ENCODE measurements at regions not wholly inside any gene's neighbourhood (a gene's known extent, or its start where the extent isn't known, plus 50 kb on each side); places are given as distances from the start of the nearest gene placed in this dataset.
"Not testable (repeated sequence)": the region's sequence is repeated elsewhere in the genome, so short reads cannot be mapped to it uniquely, and the experiment has no call there.

DNA sequence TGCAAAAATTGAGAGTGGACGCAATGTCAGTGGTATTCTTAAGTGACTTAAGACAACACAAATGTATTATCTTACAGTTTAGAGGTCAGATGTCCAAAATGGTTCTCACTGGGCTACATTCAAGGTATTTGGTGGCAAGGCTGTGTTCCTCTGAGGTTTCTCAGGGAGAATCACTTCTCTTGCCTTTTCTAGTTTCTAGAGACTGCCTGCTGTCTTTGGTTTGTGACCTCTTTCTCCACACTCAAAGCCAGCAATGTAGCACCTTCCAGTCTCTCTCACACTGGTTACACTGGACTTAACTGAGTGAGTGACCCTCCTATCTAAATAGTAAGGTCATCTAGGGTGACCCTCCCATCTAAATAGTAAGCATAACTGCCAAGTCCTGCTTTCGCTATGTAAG is 613.2 kb upstream of the COBL start:
- CTCF ChIA-PET = no interaction called here
- POLR2A ChIA-PET = no interaction called here
- no peak for DNase-seq (ENCODE audit: extremely low spot score)
- TF ChIP-seq, protein P1, sequence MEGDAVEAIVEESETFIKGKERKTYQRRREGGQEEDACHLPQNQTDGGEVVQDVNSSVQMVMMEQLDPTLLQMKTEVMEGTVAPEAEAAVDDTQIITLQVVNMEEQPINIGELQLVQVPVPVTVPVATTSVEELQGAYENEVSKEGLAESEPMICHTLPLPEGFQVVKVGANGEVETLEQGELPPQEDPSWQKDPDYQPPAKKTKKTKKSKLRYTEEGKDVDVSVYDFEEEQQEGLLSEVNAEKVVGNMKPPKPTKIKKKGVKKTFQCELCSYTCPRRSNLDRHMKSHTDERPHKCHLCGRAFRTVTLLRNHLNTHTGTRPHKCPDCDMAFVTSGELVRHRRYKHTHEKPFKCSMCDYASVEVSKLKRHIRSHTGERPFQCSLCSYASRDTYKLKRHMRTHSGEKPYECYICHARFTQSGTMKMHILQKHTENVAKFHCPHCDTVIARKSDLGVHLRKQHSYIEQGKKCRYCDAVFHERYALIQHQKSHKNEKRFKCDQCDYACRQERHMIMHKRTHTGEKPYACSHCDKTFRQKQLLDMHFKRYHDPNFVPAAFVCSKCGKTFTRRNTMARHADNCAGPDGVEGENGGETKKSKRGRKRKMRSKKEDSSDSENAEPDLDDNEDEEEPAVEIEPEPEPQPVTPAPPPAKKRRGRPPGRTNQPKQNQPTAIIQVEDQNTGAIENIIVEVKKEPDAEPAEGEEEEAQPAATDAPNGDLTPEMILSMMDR (IDR thresholded peaks at IDR 0.05; ENCODE audit: control extremely low read depth, extremely low read depth, low read depth, missing control alignments) = no peak

DNA sequence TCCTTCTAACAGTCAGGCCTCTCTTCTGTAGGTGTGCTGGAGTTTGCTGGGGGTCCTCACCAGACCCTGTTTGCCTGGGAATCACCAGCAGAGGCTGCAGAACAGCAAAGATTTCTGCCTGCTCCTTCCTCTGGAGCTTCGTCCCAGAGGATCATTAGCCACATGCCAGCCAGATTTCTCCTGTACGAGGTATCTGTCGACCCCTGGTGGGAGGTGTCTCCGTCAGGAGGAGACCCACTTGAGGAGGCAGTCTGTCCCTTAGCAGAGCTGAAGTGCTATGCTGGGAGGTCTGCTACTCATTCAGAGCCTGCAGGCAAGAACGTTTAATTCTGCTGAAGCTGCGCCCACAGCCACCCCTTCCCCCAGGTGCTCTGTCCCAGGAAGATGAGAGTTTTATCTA is 611.1 kb upstream of the COBL start:
- no peak for DNase-seq (ENCODE audit: extremely low spot score)
- ChIA-PET POLR2A (no interaction called here), CTCF (no interaction called here)

DNA sequence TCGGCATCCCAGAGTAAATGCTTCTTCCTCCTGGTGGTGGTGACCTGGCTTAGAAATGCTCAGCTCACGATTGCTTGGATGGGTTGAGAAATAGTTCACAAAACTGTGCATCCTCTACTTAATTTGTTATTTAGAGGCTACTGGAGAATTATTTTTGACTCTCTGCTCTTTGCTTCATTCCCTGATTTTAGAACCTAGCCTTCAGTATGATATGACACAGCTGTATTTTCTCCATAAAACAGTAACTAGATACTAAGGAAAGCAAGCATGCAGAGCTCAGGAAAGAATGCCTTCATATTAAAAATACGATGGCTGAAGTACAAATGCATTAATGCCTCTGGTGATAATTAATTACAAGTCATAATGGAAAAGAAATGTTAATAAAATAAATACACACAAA is 602.0 kb upstream of the COBL start:
- TF ChIP-seq, protein P1 (IDR thresholded peaks at IDR 0.05; ENCODE audit: control extremely low read depth, extremely low read depth, low read depth, missing control alignments) = no peak
- ChIA-PET POLR2A (no interaction called here), CTCF (no interaction called here)
- DNase-seq (ENCODE audit: extremely low spot score) = no peak

More for the DNA sequence above, 611.1 kb upstream of the COBL start:
- TF ChIP-seq, protein P1 (IDR thresholded peaks at IDR 0.05; ENCODE audit: control extremely low read depth, extremely low read depth, low read depth, missing control alignments) = no peak

DNA sequence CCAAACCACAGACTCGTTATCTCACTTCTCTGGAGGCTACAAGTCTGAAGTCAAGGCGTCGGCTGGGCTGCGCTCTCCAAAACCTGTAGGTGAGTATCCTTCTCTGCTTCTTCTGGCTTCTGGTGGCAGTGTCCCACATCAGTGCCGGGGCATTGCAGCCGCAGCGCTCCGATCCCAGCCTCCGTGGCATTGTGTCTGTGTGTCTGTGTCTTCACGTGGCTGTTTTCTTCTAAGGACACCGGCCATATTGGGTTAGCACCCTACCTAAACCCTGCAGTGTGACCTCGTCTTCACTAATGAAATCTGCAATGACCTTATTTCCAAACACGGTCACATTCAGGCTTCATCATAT is 584.9 kb upstream of the COBL start:
- no peak for DNase-seq (ENCODE audit: extremely low spot score)
- POLR2A ChIA-PET = no interaction called here
- CTCF ChIA-PET = no interaction called here
- TF ChIP-seq, protein P1 (IDR thresholded peaks at IDR 0.05; ENCODE audit: control extremely low read depth, extremely low read depth, low read depth, missing control alignments) = no peak

DNA sequence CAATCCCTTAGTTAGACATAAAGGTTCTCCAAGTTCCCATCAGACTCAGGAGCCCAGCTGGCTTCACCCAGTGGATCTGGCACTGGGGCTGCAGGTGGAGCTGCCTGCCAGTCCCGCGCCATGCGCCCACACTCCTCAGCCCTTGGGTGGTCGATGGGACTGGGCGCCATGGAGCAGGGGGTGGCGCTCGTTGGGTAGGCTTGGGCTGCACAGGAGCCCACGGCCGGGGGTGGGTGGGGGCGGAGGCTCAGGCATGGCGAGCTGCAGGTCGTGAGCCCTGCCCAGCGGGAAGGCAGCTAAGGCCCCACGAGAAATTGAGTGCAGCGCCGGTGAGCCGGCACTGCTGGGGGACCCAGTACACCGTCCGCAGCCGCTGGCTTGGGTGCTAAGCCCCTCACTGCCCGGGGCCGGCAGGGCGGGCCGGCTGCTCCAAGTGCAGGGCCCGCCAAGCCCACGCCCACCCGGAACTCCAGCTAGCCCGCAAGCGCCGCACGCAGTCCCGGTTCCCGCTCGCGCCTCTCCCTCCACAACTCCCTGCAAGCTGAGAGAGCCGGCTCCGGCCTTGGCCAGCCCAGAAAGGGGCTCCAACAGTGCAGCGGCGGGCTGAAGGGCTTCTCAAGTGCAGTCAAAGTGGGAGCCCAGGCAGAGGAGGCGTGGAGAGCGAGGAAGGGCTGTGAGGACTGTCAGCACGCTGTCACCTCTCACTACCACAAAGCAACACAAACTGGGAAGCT is 584.3 kb upstream of the COBL start:
- DNase-seq (ENCODE audit: extremely low spot score); CTCF ChIA-PET; POLR2A ChIA-PET: not testable (repeated sequence)

DNA sequence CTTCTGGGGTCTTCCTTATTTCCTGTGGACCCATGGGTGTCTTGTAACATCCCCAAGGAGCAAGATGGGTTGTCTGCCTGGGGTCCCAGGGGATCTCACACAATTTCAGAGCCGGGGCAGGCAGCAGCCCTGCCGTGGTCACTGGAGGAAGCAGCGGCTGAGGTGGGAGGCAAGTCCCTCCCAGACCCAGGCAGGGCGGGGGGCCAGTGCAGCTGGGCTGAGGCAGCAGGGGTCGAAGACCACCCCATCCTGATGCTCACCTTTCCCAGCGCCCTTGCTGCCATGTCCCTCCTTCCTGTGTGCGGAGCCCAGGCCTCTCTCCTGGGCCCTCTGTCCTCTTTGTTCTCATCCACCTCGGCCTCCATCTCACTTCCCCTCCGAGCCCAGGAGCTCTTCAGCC is 583.0 kb upstream of the COBL start:
- ChIA-PET POLR2A (no interaction called here), CTCF (no interaction called here)
- DNase-seq (ENCODE audit: extremely low spot score) = no peak

DNA sequence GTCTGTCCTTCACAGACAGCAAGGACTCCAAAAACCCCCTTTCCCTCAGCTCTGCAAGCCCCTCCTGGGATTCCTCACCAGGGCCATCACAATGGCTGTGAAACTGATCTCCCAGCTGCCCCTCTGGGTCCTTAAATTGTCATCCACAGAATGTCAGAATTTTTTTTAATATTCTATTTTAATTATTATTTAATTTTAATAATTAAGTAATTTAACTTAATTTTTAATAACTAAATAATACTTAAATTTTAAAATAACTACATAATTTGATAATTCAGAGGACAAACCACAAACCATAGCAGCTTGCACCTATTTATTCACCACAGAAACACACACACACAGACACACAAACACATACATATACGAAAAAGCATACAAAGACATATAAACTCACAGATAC is 565.8 kb upstream of the COBL start:
- no peak for DNase-seq (ENCODE audit: extremely low spot score)
- ChIA-PET CTCF (no interaction called here), POLR2A (no interaction called here)
- TF ChIP-seq, protein P1 (IDR thresholded peaks at IDR 0.05; ENCODE audit: control extremely low read depth, extremely low read depth, low read depth, missing control alignments) = no peak

More for the DNA sequence above, 583.0 kb upstream of the COBL start:
- TF ChIP-seq, protein P1 (IDR thresholded peaks at IDR 0.05; ENCODE audit: control extremely low read depth, extremely low read depth, low read depth, missing control alignments) = no peak
